B cell (primary cell): ENCODE measurements at regions not wholly inside any gene's neighbourhood (a gene's known extent, or its start where the extent isn't known, plus 50 kb on each side); places are given as distances from the start of the nearest gene placed in this dataset.

ENCODE experiments used
- ATAC-seq: fragments of 200-7000 bp; cut with Tn5 transposase; one replicate; pipeline ENCODE4 v1.10.0; 2021; ENCODE audit warnings: low read depth, mild to moderate bottlenecking, moderate number of reproducible peaks, moderate library complexity
- CTCF ChIA-PET: fragments of 350-600 bp; sonication (Branson Sonifier 250); formaldehyde crosslinking; loops from one replicate; lab custom pipeline; 2021; ENCODE audit warnings: antibody characterized with exemption, inconsistent platforms; lab: Charles Lee
- POLR2A ChIA-PET: fragments of 350-600 bp; sonication (Branson Sonifier 250); formaldehyde crosslinking; loops from one replicate; lab custom pipeline; 2021; ENCODE audit warnings: antibody characterized with exemption; lab: Charles Lee
- DNase-seq: peaks from one replicate; pipeline ENCODE4 v3.0.0; 2013
- H2AFZ ChIP-seq: 2 replicates; pipeline ENCODE4 v1.6.1; 2012; ENCODE audit warnings: mild to moderate bottlenecking, low read depth, low read length; ENCODE audit not compliant: insufficient read depth, poor library complexity, severe bottlenecking
- H3K27ac ChIP-seq, 2 donors: 1 replicate in 1 of 2; 2 replicates in 1 of 2; pipeline ENCODE4 v1.5.1; 2012 to 2013; ENCODE audit warnings: low read length in 2 of 2, mild to moderate bottlenecking in 2 of 2, moderate library complexity in 1 of 2
- H3K27me3 ChIP-seq, 4 experiments: fragments of 200-600 bp in 1 of 4; sonication (generic) in 1 of 4; replicated peaks in 1 of 4; 1 replicate in 2 of 4; 2 replicates in 2 of 4; pipeline versions ENCODE4 v1.6.1 to v1.7.0; 2013 to 2016; ENCODE audit warnings: low read length in 3 of 4, mild to moderate bottlenecking in 2 of 4, mixed read lengths in 1 of 4, moderate library complexity in 1 of 4; ENCODE audit not compliant: insufficient read depth in 4 of 4, control insufficient read depth in 3 of 4; ENCODE audit errors: control extremely low read depth in 1 of 4
- H3K36me3 ChIP-seq, 2 experiments: replicated peaks in 1 of 2; 1 replicate in 1 of 2; 2 replicates in 1 of 2; pipeline versions ENCODE4 v1.6.1 to v1.7.1; 2013; ENCODE audit warnings: low read length in 1 of 2; ENCODE audit not compliant: insufficient read depth in 2 of 2, control insufficient read depth in 1 of 2; ENCODE audit errors: control extremely low read depth in 1 of 2, extremely low read depth in 1 of 2
- H3K4me1 ChIP-seq, 2 donors: fragments of 200-600 bp in 1 of 2; sonication (generic) in 1 of 2; 1 replicate in 1 of 2; 2 replicates in 1 of 2; pipeline versions ENCODE4 v1.5.1 to v1.6.1; 2013 to 2017; ENCODE audit warnings: low read length in 2 of 2; ENCODE audit not compliant: control insufficient read depth in 2 of 2, insufficient read depth in 2 of 2
- H3K4me2 ChIP-seq: replicated peaks from 2 replicates; pipeline ENCODE3; 2012; ENCODE audit warnings: mild to moderate bottlenecking, low read depth, low read length; ENCODE audit not compliant: poor library complexity, severe bottlenecking
- H3K4me3 ChIP-seq, 5 experiments: fragments of 200-600 bp in 1 of 5; sonication (generic) in 1 of 5; 1 replicate in 3 of 5; 2 replicates in 2 of 5; pipeline versions ENCODE4 v1.5.1 to v1.7.0; 2011 to 2016; ENCODE audit warnings: low read length in 4 of 5, mild to moderate bottlenecking in 4 of 5, low read depth in 2 of 5, control low read depth in 1 of 5, moderate library complexity in 1 of 5; ENCODE audit not compliant: insufficient read depth in 1 of 5; ENCODE audit errors: control extremely low read depth in 1 of 5, extremely low read depth in 1 of 5
- H3K79me2 ChIP-seq: fragments of 200-600 bp; sonication (generic); one replicate; pipeline ENCODE4 v1.6.0; 2016; ENCODE audit warnings: low read length; ENCODE audit not compliant: control insufficient read depth, insufficient read depth
- H3K9ac ChIP-seq: fragments of 200-600 bp; sonication (generic); 2 replicates; pipeline ENCODE4 v1.6.1; 2017; ENCODE audit warnings: mild to moderate bottlenecking, low read length, moderate library complexity
- H3K9me3 ChIP-seq, 3 donors: one replicate each; pipeline versions ENCODE4 v1.6.1 to v1.7.1; 2013; ENCODE audit warnings: low read length in 2 of 3; ENCODE audit not compliant: control insufficient read depth in 2 of 3, insufficient read depth in 1 of 3; ENCODE audit errors: control extremely low read depth in 1 of 3
- H4K20me1 ChIP-seq: 2 replicates; pipeline ENCODE4 v1.6.0; 2012; ENCODE audit warnings: mild to moderate bottlenecking, low read length; ENCODE audit not compliant: insufficient read depth, control insufficient read depth, poor library complexity, severe bottlenecking
- H3K27ac Mint-ChIP-seq: one replicate; pipeline ENCODE4 v1.8.0; 2021; ENCODE audit warnings: mixed read lengths
- H3K27me3 Mint-ChIP-seq: one replicate; pipeline ENCODE4 v1.8.0; 2021; ENCODE audit warnings: mixed read lengths
- H3K4me1 Mint-ChIP-seq: one replicate; pipeline ENCODE4 v1.8.0; 2021; ENCODE audit warnings: mixed read lengths
- H3K4me3 Mint-ChIP-seq: one replicate; pipeline ENCODE4 v1.8.0; 2021; ENCODE audit warnings: mixed read lengths
- H3K9me3 Mint-ChIP-seq: one replicate; pipeline ENCODE4 v1.8.0; 2022; ENCODE audit warnings: mixed read lengths; ENCODE audit not compliant: insufficient read depth
- EZH2 ChIP-seq: IDR thresholded peaks from 2 replicates; pipeline ENCODE4 v1.6.1; 2012; ENCODE audit warnings: borderline replicate concordance, low read depth, mild to moderate bottlenecking, moderate library complexity, low read length; ENCODE audit not compliant: insufficient read depth, poor library complexity, severe bottlenecking
- WGBS: methylation state at CpG from one replicate; pipeline ENCODE4 v1.1.5; 2013; ENCODE audit warnings: missing lambda C conversion rate; ENCODE audit not compliant: insufficient coverage; 5-methylcytosine and 5-hydroxymethylcytosine counted together
- intact Hi-C: fragments of 100-400 bp; cut with micrococcal nuclease; formaldehyde crosslinking; loops from one replicate; pipeline ENCODE4 v1.10.0; 2022
- TF ChIP-seq, protein P1 (sequence below): fragments of 200-600 bp; IDR thresholded peaks from one replicate; pipeline ENCODE4 v1.8.0; 2022; ENCODE audit warnings: antibody characterized with exemption, mild to moderate bottlenecking

GRCh38 chrX:45577361-45577760, 376.7 kb upstream of the DIPK2B start:
- Histone ChIP-seq H4K20me1 (no peaks in the 10 kb centered on the region), H3K36me3 (no peaks in the 10 kb centered on the region), H3K27ac (no peak overlapping the region), H3K4me1 (no peaks in the 10 kb centered on the region), H3K79me2 (no peaks in the 10 kb centered on the region), H2AFZ (no peak overlapping the region), H3K9me3 (peaks cover 0 to 19% (median 11%) of the 10 kb centered on the region in 3 donors), H3K9ac (no peak overlapping the region), H3K4me2 (no peak overlapping the region), H3K4me3 (no peak overlapping the region), H3K27me3 (no peaks in the 10 kb centered on the region)
- POLR2A ChIA-PET, result no interaction called here
- no peaks in the 10 kb centered on the region for H3K4me1 Mint-ChIP-seq
- no peak overlapping the region for H3K27ac Mint-ChIP-seq
- WGBS, result 100% methylated on average over 1 of the region's 1 CpG
- ATAC-seq (no peak), DNase-seq (no peak)
- CTCF ChIA-PET, result no interaction called here
- no peaks in the 10 kb centered on the region for H3K27me3 Mint-ChIP-seq
- TF ChIP-seq, protein P1, sequence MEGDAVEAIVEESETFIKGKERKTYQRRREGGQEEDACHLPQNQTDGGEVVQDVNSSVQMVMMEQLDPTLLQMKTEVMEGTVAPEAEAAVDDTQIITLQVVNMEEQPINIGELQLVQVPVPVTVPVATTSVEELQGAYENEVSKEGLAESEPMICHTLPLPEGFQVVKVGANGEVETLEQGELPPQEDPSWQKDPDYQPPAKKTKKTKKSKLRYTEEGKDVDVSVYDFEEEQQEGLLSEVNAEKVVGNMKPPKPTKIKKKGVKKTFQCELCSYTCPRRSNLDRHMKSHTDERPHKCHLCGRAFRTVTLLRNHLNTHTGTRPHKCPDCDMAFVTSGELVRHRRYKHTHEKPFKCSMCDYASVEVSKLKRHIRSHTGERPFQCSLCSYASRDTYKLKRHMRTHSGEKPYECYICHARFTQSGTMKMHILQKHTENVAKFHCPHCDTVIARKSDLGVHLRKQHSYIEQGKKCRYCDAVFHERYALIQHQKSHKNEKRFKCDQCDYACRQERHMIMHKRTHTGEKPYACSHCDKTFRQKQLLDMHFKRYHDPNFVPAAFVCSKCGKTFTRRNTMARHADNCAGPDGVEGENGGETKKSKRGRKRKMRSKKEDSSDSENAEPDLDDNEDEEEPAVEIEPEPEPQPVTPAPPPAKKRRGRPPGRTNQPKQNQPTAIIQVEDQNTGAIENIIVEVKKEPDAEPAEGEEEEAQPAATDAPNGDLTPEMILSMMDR, result no peak
- no peak for TF ChIP-seq EZH2
- intact Hi-C loops, result no loop called here
- no peak overlapping the region for H3K4me3 Mint-ChIP-seq
- H3K9me3 Mint-ChIP-seq, result peaks cover 4% of the 10 kb centered on the region

- H3K9me3 Mint-ChIP-seq, result no peaks in the 10 kb centered on the region
- Histone ChIP-seq H3K9me3 (peaks cover 0 to 1% (median 0%) of the 10 kb centered on the region in 3 donors), H3K36me3 (no peaks in the 10 kb centered on the region), H3K27ac (no peak overlapping the region), H3K79me2 (no peaks in the 10 kb centered on the region), H4K20me1 (no peaks in the 10 kb centered on the region), H2AFZ (no peak overlapping the region), H3K4me2 (no peak overlapping the region), H3K9ac (no peak overlapping the region), H3K4me3 (no peak overlapping the region), H3K4me1 (no peaks in the 10 kb centered on the region), H3K27me3 (no peaks in the 10 kb centered on the region)
- CTCF ChIA-PET, result no interaction called here
- TF ChIP-seq, protein P1, result no peak
- no peak for TF ChIP-seq EZH2
- no peak overlapping the region for H3K27ac Mint-ChIP-seq
- POLR2A ChIA-PET, result no interaction called here
- H3K27me3 Mint-ChIP-seq, result no peaks in the 10 kb centered on the region
- H3K4me3 Mint-ChIP-seq, result no peak overlapping the region
- intact Hi-C loops, result no loop called here
- H3K4me1 Mint-ChIP-seq, result no peaks in the 10 kb centered on the region
- 100% methylated on average over 2 of the region's 4 CpGs for WGBS
- DNase-seq, result no peak
- ATAC-seq, result no peak
These were observed 370.8 kb upstream of the DIPK2B start for GRCh38 chrX:45571453-45571852.
